Ramos (cell line): ENCODE measurements at regions not wholly inside any gene's neighbourhood (a gene's known extent, or its start where the extent isn't known, plus 50 kb on each side); places are given as distances from the start of the nearest gene placed in this dataset.

Experiments
- in situ Hi-C: fragments of 300-500 bp; cut with MboI; formaldehyde crosslinking; loops from one replicate; pipeline ENCODE4 v1.14.3; 2022; ENCODE audit warnings: low sequenced_read_pairs; ENCODE audit not compliant: unreplicated experiment

- in situ Hi-C loops: no loop called here
These were observed 395.9 kb downstream of the MATN1 start for GRCh38 chr1:30327370-30328099.

GRCh38 chr1:30325999-30326398 is 397.4 kb downstream of the MATN1 start:
- in situ Hi-C loops: no loop called here

GRCh38 chr1:30325085-30325935 is 398.1 kb downstream of the MATN1 start:
- in situ Hi-C loops: no loop called here

GRCh38 chr1:30324251-30325084 is 398.9 kb downstream of the MATN1 start:
- in situ Hi-C loops: no loop called here

- in situ Hi-C loops: no loop called here
These were observed 399.5 kb downstream of the MATN1 start for GRCh38 chr1:30323841-30324240.

- in situ Hi-C loops: no loop called here
These were observed 400.0 kb downstream of the MATN1 start for GRCh38 chr1:30323352-30323751.

- in situ Hi-C loops: no loop called here
These were observed 400.5 kb downstream of the MATN1 start for GRCh38 chr1:30322859-30323257.

GRCh38 chr1:30321996-30322858 is 401.2 kb downstream of the MATN1 start:
- in situ Hi-C loops: no loop called here

GRCh38 chr1:30321246-30321910 is 402.0 kb downstream of the MATN1 start:
- in situ Hi-C loops: no loop called here

GRCh38 chr1:30320581-30320890 is 402.8 kb downstream of the MATN1 start:
- in situ Hi-C loops: no loop called here

- in situ Hi-C loops: no loop called here
These were observed 403.4 kb downstream of the MATN1 start for GRCh38 chr1:30319765-30320580.

- in situ Hi-C loops: no loop called here
These were observed 404.3 kb downstream of the MATN1 start for GRCh38 chr1:30318864-30319718.

- in situ Hi-C loops: no loop called here
These were observed 405.0 kb downstream of the MATN1 start for GRCh38 chr1:30318413-30318812.

GRCh38 chr1:30317921-30318320 is 405.5 kb downstream of the MATN1 start:
- in situ Hi-C loops: no loop called here

GRCh38 chr1:30316056-30316455 is 407.3 kb downstream of the MATN1 start:
- in situ Hi-C loops: no loop called here

- in situ Hi-C loops: no loop called here
These were observed 408.0 kb downstream of the MATN1 start for GRCh38 chr1:30315185-30315960.

GRCh38 chr1:30314591-30314990 is 408.8 kb downstream of the MATN1 start:
- in situ Hi-C loops: no loop called here
